Natural killer cell (primary cell): ENCODE measurements at regions not wholly inside any gene's neighbourhood (a gene's known extent, or its start where the extent isn't known, plus 50 kb on each side); places are given as distances from the start of the nearest gene placed in this dataset.
A peak's percentile ranks its signal among the peaks of the same experiment; 100 is the strongest.

Experiments
- ATAC-seq, 3 donors: fragments of 150-1000 bp in 2 of 3; fragments of 200-7000 bp in 1 of 3; cut with Tn5 transposase; 1 replicate in 1 of 3; 2 replicates in 2 of 3; pipeline ENCODE4 v1.10.0; 2021; ENCODE audit warnings: mild to moderate bottlenecking in 2 of 3, moderate library complexity in 2 of 3
- DNase-seq, 2 donors: peaks; one replicate each; pipeline versions ENCODE4 v3.0.0 to v3.0.0-alpha.2; 2013 to 2021; ENCODE audit warnings: mixed read lengths in 1 of 2
- H3K27ac ChIP-seq: one replicate; pipeline ENCODE4 v1.5.1; 2013; ENCODE audit warnings: mild to moderate bottlenecking, low read length
- H3K27me3 ChIP-seq: one replicate; pipeline ENCODE4 v1.6.1; 2013; ENCODE audit warnings: low read length; ENCODE audit not compliant: control insufficient read depth, insufficient read depth
- H3K36me3 ChIP-seq: one replicate; pipeline ENCODE4 v1.6.1; 2013; ENCODE audit warnings: low read length; ENCODE audit not compliant: control insufficient read depth, insufficient read depth
- H3K4me1 ChIP-seq: one replicate; pipeline ENCODE4 v1.6.1; 2013; ENCODE audit warnings: low read length; ENCODE audit not compliant: control insufficient read depth, insufficient read depth
- H3K4me3 ChIP-seq: one replicate; pipeline ENCODE4 v1.5.1; 2013; ENCODE audit warnings: low read length
- H3K9me3 ChIP-seq: one replicate; pipeline ENCODE4 v1.6.1; 2013; ENCODE audit warnings: low read length; ENCODE audit not compliant: control insufficient read depth, insufficient read depth
- H3K27ac Mint-ChIP-seq, 2 donors: one replicate each; pipeline ENCODE4 v1.8.0; 2022; ENCODE audit warnings: mild to moderate bottlenecking in 2 of 2, mixed read lengths in 2 of 2, moderate library complexity in 1 of 2
- H3K27me3 Mint-ChIP-seq, 2 donors: one replicate each; pipeline ENCODE4 v1.8.0; 2022; ENCODE audit warnings: low read depth in 2 of 2, mixed read lengths in 2 of 2
- H3K36me3 Mint-ChIP-seq: one replicate; pipeline ENCODE4 v1.8.0; 2022; ENCODE audit warnings: mixed read lengths
- H3K4me1 Mint-ChIP-seq, 2 donors: one replicate each; pipeline ENCODE4 v1.8.0; 2022; ENCODE audit warnings: mixed read lengths in 2 of 2
- H3K4me3 Mint-ChIP-seq: one replicate; pipeline ENCODE4 v1.8.0; 2022; ENCODE audit warnings: mild to moderate bottlenecking, moderate library complexity, mixed read lengths
- H3K9me3 Mint-ChIP-seq, 2 donors: one replicate each; pipeline ENCODE4 v1.8.0; 2022; ENCODE audit warnings: mixed read lengths in 2 of 2
- CTCF ChIP-seq: fragments of 200-600 bp; IDR thresholded peaks from one replicate; pipeline ENCODE4 v1.8.0; 2022; ENCODE audit warnings: antibody characterized with exemption
- WGBS: methylation state at CpG from one replicate; pipeline ENCODE4 v1.1.7; 2013; ENCODE audit warnings: missing lambda C conversion rate; ENCODE audit not compliant: insufficient coverage; 5-methylcytosine and 5-hydroxymethylcytosine counted together
- intact Hi-C: fragments of 100-400 bp; cut with micrococcal nuclease; formaldehyde crosslinking; loops from one replicate; pipeline ENCODE4 v1.14.2; 2022

- Histone ChIP-seq H3K27ac (peak overlapping the region; percentile 96), H3K4me3 (peak overlapping the region; percentile 85), H3K4me1 (peaks cover 27% of the 10 kb centered on the region), H3K9me3 (no peaks in the 10 kb centered on the region), H3K36me3 (no peaks in the 10 kb centered on the region), H3K27me3 (no peaks in the 10 kb centered on the region)
- Mint-ChIP-seq H3K27me3 (no peaks in the 10 kb centered on the region), H3K36me3 (no peaks in the 10 kb centered on the region), H3K4me1 (peaks cover 67 to 70% of the 10 kb centered on the region in 2 donors), H3K9me3 (no peaks in the 10 kb centered on the region), H3K4me3 (peak overlapping the region; percentile 97), H3K27ac (peak overlapping the region; percentile 90 to 98)
- TF ChIP-seq CTCF: no peak
- WGBS: 18% methylated on average over 4 of the region's 5 CpGs
- intact Hi-C loops: loop anchor here (1.0 to 5.0 kb wide), 7 partner anchors 9 to 338 kb away; partner anchors contain the start of genes EFCAB11 and TDP1
- DNase-seq (peak; percentile 45 to 88), ATAC-seq (peak; percentile 70 to 87 (median 80))
Observed at GRCh38 chr14:89616852-89617341, 199.9 kb upstream of the FOXN3 start.

DNA sequence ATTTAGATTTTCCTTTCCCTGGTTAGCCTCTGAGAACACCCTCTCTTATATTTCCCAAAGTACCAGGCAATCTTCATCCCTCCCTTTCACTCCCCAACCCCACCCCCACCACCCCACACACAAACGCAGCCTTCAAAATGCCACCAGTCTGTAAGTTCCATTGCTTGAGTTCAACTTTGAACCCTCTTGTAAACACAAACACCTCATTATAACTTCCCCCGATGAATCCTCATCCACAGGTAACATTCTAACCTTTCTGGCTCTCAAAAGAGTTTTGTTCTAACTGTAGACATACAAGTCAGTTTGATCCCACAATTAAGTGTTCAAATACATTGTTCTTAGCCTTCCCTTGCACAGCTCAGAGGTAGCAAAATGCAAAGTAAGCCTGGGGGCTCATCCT, 199.4 kb upstream of the FOXN3 start:
- WGBS: 13% methylated on average over 2 of the region's 2 CpGs
- TF ChIP-seq CTCF: no peak
- peak overlapping the region; percentile 85 for H3K4me3 ChIP-seq
- Mint-ChIP-seq H3K4me3 (peak overlapping the region; percentile 97), H3K9me3 (no peaks in the 10 kb centered on the region), H3K27me3 (no peaks in the 10 kb centered on the region), H3K27ac (peak overlapping the region; percentile 90 to 98), H3K4me1 (peaks cover 67 to 74% of the 10 kb centered on the region in 2 donors), H3K36me3 (no peaks in the 10 kb centered on the region)
- ATAC-seq: peak in 1 of 3 donors; percentile 2
- no peaks in the 10 kb centered on the region for H3K36me3 ChIP-seq
- H3K27me3 ChIP-seq: no peaks in the 10 kb centered on the region
- peak overlapping the region; percentile 96 for H3K27ac ChIP-seq
- no peaks in the 10 kb centered on the region for H3K9me3 ChIP-seq
- intact Hi-C loops: loop anchor here (2.0 to 5.0 kb wide), 5 partner anchors 106 to 338 kb away; partner anchors contain the start of genes EFCAB11 and TDP1
- DNase-seq: no peak
- H3K4me1 ChIP-seq: peaks cover 27% of the 10 kb centered on the region

DNA sequence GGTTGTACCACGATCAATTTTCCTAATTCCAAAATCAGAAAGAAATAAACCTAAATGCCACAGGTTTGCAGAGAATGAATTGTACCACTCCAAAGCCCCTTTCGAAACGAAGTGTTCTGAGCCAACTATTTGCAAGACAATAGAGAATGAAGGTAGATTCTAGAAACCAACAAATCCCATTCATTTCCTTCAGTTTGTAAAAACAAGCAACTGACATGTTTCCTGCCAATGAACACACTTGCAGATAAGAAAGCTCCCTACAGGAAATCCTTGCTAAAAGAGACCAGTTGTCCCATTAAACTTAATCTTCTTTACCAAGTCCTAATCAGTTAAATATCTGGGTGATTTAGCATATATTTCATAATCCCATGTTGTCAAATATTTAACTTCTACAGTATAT, 198.4 kb upstream of the FOXN3 start:
- no peaks in the 10 kb centered on the region for H3K9me3 ChIP-seq
- intact Hi-C loops: loop anchor here (5.0 kb wide), 2 partner anchors 157 to 253 kb away; no protein-coding TSS in a partner anchor
- Mint-ChIP-seq H3K27me3 (no peaks in the 10 kb centered on the region), H3K4me1 (peaks cover 75 to 81% of the 10 kb centered on the region in 2 donors), H3K4me3 (peak overlapping the region; percentile 76), H3K27ac (peak overlapping the region; percentile 90 to 98), H3K36me3 (no peaks in the 10 kb centered on the region), H3K9me3 (no peaks in the 10 kb centered on the region)
- no peak overlapping the region for H3K4me3 ChIP-seq
- DNase-seq (no peak), ATAC-seq (no peak)
- no peak overlapping the region for H3K27ac ChIP-seq
- no peak for TF ChIP-seq CTCF
- no peaks in the 10 kb centered on the region for H3K27me3 ChIP-seq
- no peaks in the 10 kb centered on the region for H3K36me3 ChIP-seq
- H3K4me1 ChIP-seq: peaks cover 22% of the 10 kb centered on the region
- WGBS: 29% methylated on average over 1 of the region's 3 CpGs
